ENCODE measurements at regions not wholly inside any gene's neighbourhood (a gene's known extent, or its start where the extent isn't known, plus 50 kb on each side); places are given as distances from the start of the nearest gene placed in this dataset.

DNA sequence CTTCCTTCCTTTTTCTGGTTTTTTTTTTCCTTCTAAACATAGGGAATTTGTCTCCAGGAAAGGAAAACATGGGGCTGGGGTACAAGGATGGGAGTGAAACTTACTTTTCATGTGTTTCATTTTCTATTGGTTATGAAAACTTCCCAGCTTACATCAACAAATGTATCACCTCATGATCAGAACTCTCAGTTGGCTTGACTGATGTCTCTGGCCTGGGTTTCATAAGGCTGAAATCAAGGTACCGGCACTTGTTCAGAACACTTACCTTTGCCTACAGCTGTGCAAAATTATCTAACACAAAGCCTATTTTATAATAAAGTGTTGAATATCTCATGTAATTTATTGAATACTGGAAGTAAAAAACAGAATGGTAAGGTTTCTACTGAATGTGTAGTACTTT, 91.8 kb upstream of the STT3B start:
- no peak overlapping the region for H3K4me3 ChIP-seq (ENCODE audit: low read depth, low read length)
- no peak for TF ChIP-seq CTCF (IDR thresholded peaks at IDR 0.05; ENCODE audit: control insufficient read depth, extremely low read depth, insufficient read depth)

GRCh38 chr3:31442755-31443154, 90.0 kb upstream of the STT3B start:
- no peak for DNase-seq (ENCODE audit: low read depth)
- no peak for TF ChIP-seq CTCF (IDR thresholded peaks at IDR 0.05; ENCODE audit: control insufficient read depth, extremely low read depth, insufficient read depth)
- H3K4me3 ChIP-seq (ENCODE audit: low read depth, low read length): no peak overlapping the region

More for the DNA sequence above, 91.8 kb upstream of the STT3B start:
- no peak for DNase-seq (ENCODE audit: low read depth)

DNA sequence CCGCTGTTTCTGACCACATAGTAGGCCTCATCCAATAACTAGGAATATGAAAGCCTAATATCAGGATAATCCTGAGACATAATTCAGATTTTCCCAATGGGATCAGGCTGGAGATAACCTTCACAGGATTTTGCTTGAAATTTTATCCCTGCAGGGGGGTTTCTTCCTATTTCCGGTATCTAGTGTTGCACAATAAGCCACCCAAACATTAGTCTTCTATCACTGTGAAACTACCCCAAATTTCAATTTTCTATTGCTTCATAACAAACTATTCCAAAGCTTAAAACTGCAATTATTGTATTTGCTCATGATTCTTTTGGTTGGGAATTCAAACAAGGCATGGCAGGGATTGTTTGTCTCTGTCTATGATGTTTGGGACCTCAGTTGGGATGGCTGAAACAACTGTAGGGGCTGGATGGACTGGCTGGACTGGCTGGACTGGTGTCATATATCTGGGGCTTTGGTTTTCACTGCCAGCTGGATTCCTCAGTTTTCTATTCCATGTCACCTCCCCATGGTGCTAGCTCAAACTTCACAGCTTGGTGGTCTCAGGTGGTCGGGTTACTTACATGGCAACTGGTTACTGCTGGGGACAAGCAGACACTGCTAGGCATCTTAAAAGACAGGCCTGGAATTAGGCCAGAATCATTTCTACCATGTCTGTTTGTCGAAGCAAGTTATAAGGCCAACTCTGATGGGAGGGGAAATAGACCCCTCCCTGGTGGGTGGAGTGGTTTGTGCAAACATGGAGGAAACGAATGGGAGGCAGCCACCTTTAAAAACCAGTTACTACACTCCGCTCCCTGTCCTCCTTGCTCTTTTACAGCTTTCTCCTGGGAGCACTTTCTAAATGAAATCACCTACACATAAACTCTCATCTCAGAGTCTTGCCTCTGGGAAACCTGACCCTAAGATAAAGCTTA, 88.2 kb upstream of the STT3B start:
- H3K4me3 ChIP-seq (ENCODE audit: low read depth, low read length): no peak overlapping the region
- TF ChIP-seq CTCF (IDR thresholded peaks at IDR 0.05; ENCODE audit: control insufficient read depth, extremely low read depth, insufficient read depth): no peak
- peak; percentile 10 for DNase-seq (ENCODE audit: low read depth)

DNA sequence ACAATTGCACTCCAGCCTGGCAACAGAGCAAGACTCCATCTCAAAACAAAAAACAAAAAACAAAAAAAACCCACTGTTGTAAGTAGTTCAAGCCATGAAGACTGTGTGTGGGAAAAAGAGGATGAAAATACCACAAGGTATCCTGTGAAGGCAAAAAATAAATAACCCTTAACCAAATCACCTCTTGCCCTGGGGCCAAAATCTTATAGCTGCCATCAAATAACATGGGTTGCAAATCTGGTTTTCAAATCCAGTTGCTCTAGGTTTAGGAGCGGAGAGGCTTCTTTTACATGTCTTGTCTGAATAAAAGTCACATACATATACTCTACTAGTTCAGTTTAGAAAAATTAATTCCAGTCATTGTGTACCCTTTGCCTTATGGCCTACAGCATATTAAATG, 87.0 kb upstream of the STT3B start:
- no peak for TF ChIP-seq CTCF (IDR thresholded peaks at IDR 0.05; ENCODE audit: control insufficient read depth, extremely low read depth, insufficient read depth)
- no peak overlapping the region for H3K4me3 ChIP-seq (ENCODE audit: low read depth, low read length)
- peak; percentile 11 for DNase-seq (ENCODE audit: low read depth)

DNA sequence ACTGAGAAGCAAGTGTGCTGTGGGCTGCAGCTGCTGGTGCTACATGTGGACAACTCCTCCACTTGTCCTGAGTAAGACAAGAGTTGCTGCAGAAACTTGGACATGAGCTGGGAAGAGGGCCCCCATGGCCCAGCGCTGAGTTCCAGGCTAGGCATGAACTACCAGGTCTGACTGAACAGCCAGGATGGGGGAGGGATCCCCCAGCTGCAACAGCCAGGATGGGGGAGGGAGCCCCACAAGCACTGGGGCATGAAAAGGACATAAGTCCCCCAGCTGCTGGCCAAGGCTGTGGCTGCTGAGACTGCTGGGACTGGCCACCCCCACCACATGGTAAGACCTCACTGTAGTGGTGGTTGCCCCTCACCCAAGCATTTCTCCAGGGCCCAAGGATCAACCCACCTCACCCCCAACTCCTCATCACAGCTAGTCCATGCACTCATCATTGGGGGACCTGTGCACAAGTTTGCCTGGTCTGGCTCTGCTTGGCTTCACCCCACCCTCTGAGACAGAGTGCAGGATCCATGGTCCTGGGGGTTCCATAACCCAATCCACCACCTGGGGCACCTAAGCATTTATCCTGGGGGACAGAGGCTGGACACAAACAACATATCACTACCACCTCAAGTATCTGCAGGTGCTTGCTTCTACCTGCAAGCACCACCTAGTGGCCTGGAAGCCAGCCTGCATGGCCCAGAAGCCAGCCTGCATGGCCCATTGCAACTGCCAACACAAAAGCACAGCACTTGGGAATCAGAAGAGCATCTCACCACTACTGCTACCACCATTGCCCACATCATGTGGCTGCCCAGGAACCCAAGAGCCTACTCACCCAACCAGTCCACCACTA, 84.5 kb upstream of the STT3B start:
- DNase-seq (ENCODE audit: low read depth): peak; percentile 21
- H3K4me3 ChIP-seq (ENCODE audit: low read depth, low read length): no peak overlapping the region
- TF ChIP-seq CTCF (IDR thresholded peaks at IDR 0.05; ENCODE audit: control insufficient read depth, extremely low read depth, insufficient read depth): peak; percentile 94

DNA sequence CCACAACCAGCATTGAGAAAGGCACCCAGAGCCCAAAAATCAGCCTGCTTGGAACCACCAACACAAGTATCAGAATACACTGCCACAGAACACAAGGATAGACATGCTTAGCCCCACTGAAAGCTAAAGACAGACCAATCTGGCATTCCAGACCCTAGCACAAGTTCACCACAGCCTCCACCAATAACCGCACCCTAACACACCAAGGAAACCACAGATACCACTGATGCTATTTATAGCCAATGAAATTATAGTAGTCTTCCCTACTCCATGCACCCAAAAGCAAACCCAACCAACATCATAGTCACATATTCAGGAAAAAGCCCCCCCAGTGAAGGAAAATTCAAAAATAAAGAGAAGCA, 83.9 kb upstream of the STT3B start:
- no peak for TF ChIP-seq CTCF (IDR thresholded peaks at IDR 0.05; ENCODE audit: control insufficient read depth, extremely low read depth, insufficient read depth)
- no peak overlapping the region for H3K4me3 ChIP-seq (ENCODE audit: low read depth, low read length)
- no peak for DNase-seq (ENCODE audit: low read depth)

Measured in LNCaP clone FGC (cell line).